ENCODE measurements at regions not wholly inside any gene's neighbourhood (a gene's known extent, or its start where the extent isn't known, plus 50 kb on each side); places are given as distances from the start of the nearest gene placed in this dataset.

- no peak for TF ChIP-seq SMARCB1 (IDR thresholded peaks at IDR 0.05; ENCODE audit: insufficient read length, low read depth)
- peak; percentile 46; the same call in 1 of the 2 replicates for TF ChIP-seq ATF3 (IDR thresholded peaks at IDR 0.05)
- no peak for TF ChIP-seq ATF3 (CRISPR knock-in tag; conservative IDR thresholded peaks at IDR 0.05)
- TF ChIP-seq GATAD2B (IDR thresholded peaks at IDR 0.05; ENCODE audit: borderline replicate concordance), result no peak
- TF ChIP-seq NR1H2 (CRISPR knock-in tag; IDR thresholded peaks at IDR 0.05), result no peak
- no peak for TF ChIP-seq ETV6 (IDR thresholded peaks at IDR 0.05; ENCODE audit: borderline replicate concordance in 1 of 2, low read depth in 2 of 2, low read length in 1 of 2)
- TF ChIP-seq ETV6 (CRISPR knock-in tag; IDR thresholded peaks at IDR 0.05; ENCODE audit: borderline replicate concordance), result no peak
- TF ChIP-seq ELF4 (CRISPR knock-in tag; IDR thresholded peaks at IDR 0.05), result no peak
- TF ChIP-seq GATA2 (CRISPR knock-in tag; IDR thresholded peaks at IDR 0.05), result no peak
- TF ChIP-seq JUN (IDR thresholded peaks at IDR 0.05; ENCODE audit: borderline replicate concordance, low read depth, low read length), result peak; percentile 55; the same call in 1 of the 2 replicates
- TF ChIP-seq JUN (CRISPR knock-in tag; IDR thresholded peaks at IDR 0.05; ENCODE audit: borderline replicate concordance), result no peak
- TF ChIP-seq KAT8 (IDR thresholded peaks at IDR 0.05; ENCODE audit: low read depth), result no peak
- no peak for TF ChIP-seq ZNF57 (CRISPR knock-in tag; IDR thresholded peaks at IDR 0.05)
- no peak for TF ChIP-seq CAMTA2 (CRISPR knock-in tag; conservative IDR thresholded peaks at IDR 0.05)
- no peak for TF ChIP-seq SIN3B (IDR thresholded peaks at IDR 0.05; ENCODE audit: low read depth)
These were observed 116.6 kb downstream of the MRPL14 start (continued) for GRCh38 chr6:44010411-44011349.

All from K562 (cell line).